OCI-LY1 (cell line): ENCODE measurements at regions not wholly inside any gene's neighbourhood (a gene's known extent, or its start where the extent isn't known, plus 50 kb on each side); places are given as distances from the start of the nearest gene placed in this dataset.

ENCODE experiments used
- H2AFZ ChIP-seq: fragments of 200-600 bp; sonication (generic), shearing (Covaris generic); 2 replicates; pipeline ENCODE4 v1.6.0; 2014; ENCODE audit warnings: antibody characterized with exemption, mild to moderate bottlenecking, low read length
- H3F3A ChIP-seq: fragments of 200-600 bp; sonication (generic), shearing (Covaris generic); 2 replicates; pipeline ENCODE4 v1.6.0; 2014; ENCODE audit warnings: mild to moderate bottlenecking, antibody characterized with exemption, low read length, moderate library complexity; ENCODE audit not compliant: insufficient read depth
- H3K27ac ChIP-seq: fragments of 200-600 bp; sonication (generic); 2 replicates; pipeline ENCODE4 v1.5.1; 2014; ENCODE audit warnings: low read length, mixed run types, mild to moderate bottlenecking, low read depth; ENCODE audit not compliant: poor library complexity, severe bottlenecking
- H3K27me3 ChIP-seq: fragments of 200-600 bp; sonication (generic); 2 replicates; pipeline ENCODE4 v1.6.0; 2014; ENCODE audit warnings: antibody characterized with exemption, mild to moderate bottlenecking, low read length, moderate library complexity; ENCODE audit not compliant: insufficient read depth
- H3K36me3 ChIP-seq: fragments of 200-600 bp; sonication (generic); 2 replicates; pipeline ENCODE4 v1.6.1; 2014; ENCODE audit warnings: mild to moderate bottlenecking, antibody characterized with exemption, low read length, moderate library complexity, mixed read lengths; ENCODE audit not compliant: insufficient read depth
- H3K4me1 ChIP-seq: fragments of 200-600 bp; sonication (generic); 2 replicates; pipeline ENCODE4 v1.5.1; 2014; ENCODE audit warnings: mild to moderate bottlenecking, low read length, moderate library complexity; ENCODE audit not compliant: insufficient read depth, severe bottlenecking
- H3K4me2 ChIP-seq: fragments of 200-600 bp; sonication (generic), shearing (Covaris generic); 2 replicates; pipeline ENCODE4 v1.6.1; 2014; ENCODE audit warnings: low read length
- H3K4me3 ChIP-seq: fragments of 200-600 bp; sonication (generic); 2 replicates; pipeline ENCODE4 v1.5.1; 2014; ENCODE audit warnings: low read length, low read depth, mild to moderate bottlenecking, mixed read lengths; ENCODE audit not compliant: poor library complexity, severe bottlenecking
- H3K79me2 ChIP-seq: fragments of 200-600 bp; shearing (Covaris generic); 2 replicates; pipeline ENCODE4 v1.6.1; 2016; ENCODE audit warnings: mixed run types, low read length, mixed read lengths; ENCODE audit not compliant: insufficient read depth
- H3K9ac ChIP-seq: fragments of 200-600 bp; sonication (generic), shearing (Covaris generic); 2 replicates; pipeline ENCODE4 v1.6.1; 2014; ENCODE audit warnings: mild to moderate bottlenecking, low read length, mixed read lengths
- H3K9me2 ChIP-seq: fragments of 200-600 bp; sonication (generic), shearing (Covaris generic); 2 replicates; pipeline ENCODE4 v1.6.1; 2014; ENCODE audit warnings: low read depth, mild to moderate bottlenecking, low read length, mixed read lengths
- H3K9me3 ChIP-seq: fragments of 200-600 bp; shearing (Covaris generic); 2 replicates; pipeline ENCODE4 v1.6.1; 2014; ENCODE audit warnings: low read length, mixed read lengths
- H4K20me1 ChIP-seq: fragments of 200-600 bp; sonication (generic), shearing (Covaris generic); 2 replicates; pipeline ENCODE4 v1.6.0; 2016; ENCODE audit warnings: mild to moderate bottlenecking, low read length; ENCODE audit not compliant: insufficient read depth
- EZH2 ChIP-seq: fragments of 200-600 bp; sonication (generic), shearing (Covaris generic); IDR thresholded peaks from 2 replicates; pipeline ENCODE4 v1.8.0; 2017; ENCODE audit warnings: borderline replicate concordance, mixed run types, mild to moderate bottlenecking, antibody characterized with exemption, low read length, moderate library complexity, mixed read lengths
- TF ChIP-seq, protein P1 (sequence below): fragments of 200-600 bp; sonication (generic), shearing (Covaris generic); IDR thresholded peaks from 2 replicates; pipeline ENCODE4 v1.5.1; 2017; ENCODE audit warnings: mild to moderate bottlenecking, antibody characterized with exemption, low read length, moderate library complexity, mixed read lengths

DNA sequence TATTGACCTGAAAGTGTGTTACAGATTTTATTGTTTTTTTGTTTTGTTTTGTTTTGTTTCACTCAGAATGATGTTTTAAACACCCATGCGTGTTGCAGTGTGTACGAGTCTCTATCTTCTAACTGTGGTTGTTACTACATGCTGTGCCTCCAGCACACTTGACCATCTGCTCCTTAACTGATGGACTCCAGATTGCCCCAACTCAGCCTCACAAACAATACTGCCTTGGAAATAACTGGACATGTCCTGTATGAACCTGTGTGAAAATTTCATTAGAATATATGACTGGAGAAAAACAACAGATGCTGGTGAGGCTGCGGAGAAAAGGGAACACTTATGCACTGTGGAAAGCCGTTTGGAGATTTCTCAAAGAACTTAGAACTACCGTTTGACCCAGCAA is 68.7 kb upstream of the HAND1 start:
- Histone ChIP-seq H4K20me1 (no peaks in the 10 kb centered on the region), H3K27me3 (0 out of 2 replicates have a peak, but pooled peaks cover 4% of the 10 kb centered on the region), H3K4me1 (no peaks in the 10 kb centered on the region), H3K4me2 (no peak overlapping the region), H3K4me3 (no peak overlapping the region), H3K9ac (no peak overlapping the region), H3K27ac (no peak overlapping the region), H3K9me3 (no peaks in the 10 kb centered on the region), H3F3A (no peaks in the 10 kb centered on the region), H2AFZ (no peak overlapping the region), H3K9me2 (no peaks in the 10 kb centered on the region), H3K36me3 (no peaks in the 10 kb centered on the region), H3K79me2 (no peaks in the 10 kb centered on the region)
- TF ChIP-seq EZH2: no peak
- TF ChIP-seq, protein P1, sequence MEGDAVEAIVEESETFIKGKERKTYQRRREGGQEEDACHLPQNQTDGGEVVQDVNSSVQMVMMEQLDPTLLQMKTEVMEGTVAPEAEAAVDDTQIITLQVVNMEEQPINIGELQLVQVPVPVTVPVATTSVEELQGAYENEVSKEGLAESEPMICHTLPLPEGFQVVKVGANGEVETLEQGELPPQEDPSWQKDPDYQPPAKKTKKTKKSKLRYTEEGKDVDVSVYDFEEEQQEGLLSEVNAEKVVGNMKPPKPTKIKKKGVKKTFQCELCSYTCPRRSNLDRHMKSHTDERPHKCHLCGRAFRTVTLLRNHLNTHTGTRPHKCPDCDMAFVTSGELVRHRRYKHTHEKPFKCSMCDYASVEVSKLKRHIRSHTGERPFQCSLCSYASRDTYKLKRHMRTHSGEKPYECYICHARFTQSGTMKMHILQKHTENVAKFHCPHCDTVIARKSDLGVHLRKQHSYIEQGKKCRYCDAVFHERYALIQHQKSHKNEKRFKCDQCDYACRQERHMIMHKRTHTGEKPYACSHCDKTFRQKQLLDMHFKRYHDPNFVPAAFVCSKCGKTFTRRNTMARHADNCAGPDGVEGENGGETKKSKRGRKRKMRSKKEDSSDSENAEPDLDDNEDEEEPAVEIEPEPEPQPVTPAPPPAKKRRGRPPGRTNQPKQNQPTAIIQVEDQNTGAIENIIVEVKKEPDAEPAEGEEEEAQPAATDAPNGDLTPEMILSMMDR: no peak

DNA sequence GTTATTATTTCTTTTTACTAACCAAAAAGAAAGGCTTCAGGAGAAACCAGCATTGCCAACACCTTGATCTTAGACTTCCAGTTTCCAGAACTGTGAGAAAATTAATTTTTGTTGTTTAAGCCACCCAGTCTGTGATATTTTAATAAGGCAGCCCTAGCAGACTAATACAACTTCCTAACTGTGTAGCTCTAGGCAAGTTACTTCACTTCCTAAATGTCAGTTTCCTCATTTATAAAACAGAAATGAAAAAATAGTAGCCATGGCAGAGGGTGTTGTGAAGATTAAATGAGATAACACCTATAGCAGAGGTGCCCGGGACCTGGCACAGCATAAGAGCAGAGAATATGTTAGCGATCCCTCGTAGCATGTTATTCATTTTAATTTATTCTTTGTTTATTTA is 66.6 kb upstream of the HAND1 start:
- Histone ChIP-seq H3F3A (no peaks in the 10 kb centered on the region), H3K4me1 (no peaks in the 10 kb centered on the region), H4K20me1 (no peaks in the 10 kb centered on the region), H3K27me3 (0 out of 2 replicates have a peak, but pooled peaks cover 4% of the 10 kb centered on the region), H3K4me2 (no peak overlapping the region), H2AFZ (no peak overlapping the region), H3K36me3 (no peaks in the 10 kb centered on the region), H3K9me2 (no peaks in the 10 kb centered on the region), H3K4me3 (no peak overlapping the region), H3K9ac (no peak overlapping the region), H3K79me2 (no peaks in the 10 kb centered on the region), H3K27ac (no peak overlapping the region), H3K9me3 (no peaks in the 10 kb centered on the region)
- TF ChIP-seq, protein P1: no peak
- TF ChIP-seq EZH2: no peak

DNA sequence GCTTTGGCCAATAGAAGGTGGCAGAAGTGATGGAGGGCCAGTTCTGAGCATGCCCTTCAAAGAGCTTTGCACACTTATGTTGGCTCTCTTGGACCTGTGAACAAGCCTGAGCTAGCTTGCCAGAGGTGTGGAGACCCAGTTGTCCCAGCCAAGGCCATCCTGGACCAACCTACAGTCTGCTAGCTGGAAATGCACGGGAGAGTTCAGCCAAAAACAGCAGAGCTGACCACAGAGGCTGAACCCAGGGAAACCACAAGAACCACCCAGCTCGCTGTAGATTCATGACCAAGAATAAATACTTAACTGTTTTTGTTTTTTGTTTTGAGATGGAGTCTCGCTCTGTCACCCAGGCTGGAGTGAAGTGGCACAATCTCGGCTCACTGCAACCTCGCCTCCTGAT is 65.4 kb upstream of the HAND1 start:
- no peaks in the 10 kb centered on the region for H3F3A ChIP-seq
- H3K9me2 ChIP-seq: no peaks in the 10 kb centered on the region
- no peaks in the 10 kb centered on the region for H4K20me1 ChIP-seq
- H2AFZ ChIP-seq: no peak overlapping the region
- H3K79me2 ChIP-seq: no peaks in the 10 kb centered on the region
- no peak for TF ChIP-seq EZH2
- TF ChIP-seq, protein P1: no peak
- H3K9ac ChIP-seq: no peak overlapping the region
- no peaks in the 10 kb centered on the region for H3K9me3 ChIP-seq
- H3K4me2 ChIP-seq: no peak overlapping the region
- no peaks in the 10 kb centered on the region for H3K4me1 ChIP-seq
- H3K27me3 ChIP-seq: 0 out of 2 replicates have a peak, but pooled peaks cover 4% of the 10 kb centered on the region
- no peak overlapping the region for H3K4me3 ChIP-seq
- H3K27ac ChIP-seq: no peak overlapping the region
- H3K36me3 ChIP-seq: no peaks in the 10 kb centered on the region
